SK-N-MC (cell line): ENCODE measurements at regions not wholly inside any gene's neighbourhood (a gene's known extent, or its start where the extent isn't known, plus 50 kb on each side); places are given as distances from the start of the nearest gene placed in this dataset.

Source experiments
- EZH2 ChIP-seq: fragments of 200-600 bp; sonication (generic); IDR thresholded peaks from one replicate; pipeline ENCODE4 v1.6.1; 2017; ENCODE audit warnings: antibody characterized with exemption
- FOXP2 ChIP-seq: optimal IDR thresholded peaks from 2 replicates; pipeline ENCODE3; 2011; ENCODE audit warnings: mild to moderate bottlenecking, moderate library complexity; ENCODE audit not compliant: insufficient read depth; ENCODE audit errors: extremely low read length, control extremely low read depth

DNA sequence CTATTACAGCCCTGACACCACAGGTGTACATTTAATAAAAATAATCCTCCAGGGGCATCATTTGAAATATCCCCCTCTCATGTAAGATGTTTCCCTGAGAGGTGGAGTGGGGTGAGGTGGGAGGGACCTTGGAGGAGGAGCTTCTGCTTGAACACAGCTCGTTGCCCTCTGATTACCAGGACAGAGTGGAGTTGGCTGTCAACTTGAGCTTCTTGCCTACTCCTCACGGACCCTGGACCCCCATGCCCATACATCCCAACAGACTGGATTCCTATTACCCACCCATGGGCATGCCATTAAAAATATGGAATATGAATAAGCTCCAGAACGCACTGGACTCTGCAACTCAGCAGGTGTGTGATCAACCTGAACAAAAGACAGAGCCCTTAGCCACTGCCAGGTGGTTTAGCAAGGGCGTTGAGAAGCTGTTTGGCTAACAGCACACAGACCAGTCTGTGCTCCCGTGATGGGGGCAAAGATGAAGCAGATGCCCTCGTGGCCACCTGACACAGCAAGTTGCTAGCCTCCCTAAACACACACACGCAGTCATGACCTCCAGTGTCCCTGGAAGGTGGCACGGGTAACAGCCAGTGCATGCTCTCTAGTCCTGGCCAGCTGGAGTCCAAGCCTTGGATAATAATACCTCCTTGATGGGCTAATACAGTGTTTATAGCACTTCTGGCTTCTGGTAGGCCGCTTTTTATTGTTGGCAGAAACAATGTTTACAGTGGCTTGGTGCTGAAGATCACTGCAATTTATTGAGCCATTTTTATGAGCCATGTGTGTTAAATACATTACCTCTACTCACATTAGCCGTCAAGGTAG is 155.0 kb downstream of the TOMM20 start:
- TF ChIP-seq EZH2 (no peak), FOXP2 (no peak)
